Activated CD4-positive, alpha-beta T cell treated with anti-CD3 and anti-CD28 coated beads for 4 hours (primary cell): ENCODE measurements at regions not wholly inside any gene's neighbourhood (a gene's known extent, or its start where the extent isn't known, plus 50 kb on each side); places are given as distances from the start of the nearest gene placed in this dataset.
A peak's percentile ranks its signal among the peaks of the same experiment; 100 is the strongest.
"Not testable (repeated sequence)": the region's sequence is repeated elsewhere in the genome, so short reads cannot be mapped to it uniquely, and the experiment has no call there.

Source experiments
- DNase-seq, 2 donors: peaks; one replicate each; pipeline ENCODE4 v3.0.0-alpha.2; 2020

- no peak for DNase-seq
Observed at GRCh38 chr13:78133511-78133910, 214.9 kb upstream of the EDNRB start.

- no peak for DNase-seq
Observed at GRCh38 chr13:78131811-78132210, 213.2 kb upstream of the EDNRB start.

DNA sequence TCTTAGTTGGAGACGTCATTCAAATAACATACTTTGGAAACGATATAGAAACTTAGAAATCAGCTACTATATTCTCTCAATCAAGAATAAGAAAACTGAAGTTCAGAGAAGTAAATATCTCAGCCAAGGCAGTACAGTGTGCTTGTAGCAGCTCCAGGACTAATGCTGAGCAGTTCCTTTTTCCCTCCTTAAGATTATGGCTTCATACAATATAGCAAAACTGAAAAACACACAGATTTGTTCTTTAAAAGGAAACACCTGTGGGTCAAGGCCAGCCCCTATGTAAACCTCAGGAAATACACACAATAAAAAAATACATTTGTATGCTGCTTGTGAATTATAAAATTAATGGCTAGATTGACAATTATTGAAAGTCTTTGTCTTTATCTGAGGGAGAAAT, 212.7 kb upstream of the EDNRB start:
- DNase-seq = no peak

DNA sequence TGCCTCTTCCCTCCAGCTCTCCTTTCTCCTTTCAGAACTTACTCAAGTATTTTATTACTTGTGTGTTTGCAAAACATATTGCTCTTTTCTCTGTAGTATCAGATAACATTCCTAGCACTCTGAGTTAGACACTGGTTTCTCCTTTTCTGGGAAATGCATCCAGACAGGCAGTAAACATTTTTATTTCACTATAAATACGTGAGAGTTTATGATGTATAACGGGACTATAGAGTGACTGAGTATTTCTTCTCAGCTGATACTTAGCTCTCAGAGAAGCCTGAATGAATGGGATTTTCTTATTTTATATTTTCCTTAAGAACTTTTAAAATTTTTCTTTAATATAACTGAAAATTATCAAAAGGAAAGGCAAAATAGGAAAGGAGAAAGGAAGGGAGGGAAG, 211.2 kb upstream of the EDNRB start:
- no peak for DNase-seq

DNA sequence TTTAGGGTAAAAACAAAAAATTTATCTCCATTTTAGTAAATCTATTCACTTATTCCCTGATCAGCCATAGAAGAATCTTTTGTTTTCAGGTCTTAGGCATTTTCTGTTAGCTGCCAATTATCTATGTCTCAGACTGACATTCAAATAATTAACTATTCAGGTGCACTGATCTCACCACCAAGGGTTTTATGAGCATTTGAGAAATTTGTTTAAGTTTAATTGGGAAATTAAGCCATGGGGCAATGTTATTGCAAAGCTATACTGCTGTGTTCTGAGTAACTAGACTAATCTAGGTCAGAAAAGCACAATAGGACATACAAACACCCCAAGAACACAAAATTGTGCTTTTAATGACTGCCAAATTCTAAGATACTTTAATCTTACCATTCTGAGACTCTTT, 210.7 kb upstream of the EDNRB start:
- no peak for DNase-seq

- peak in 1 of 2 donors; percentile 6 for DNase-seq
Observed at GRCh38 chr13:78121459-78122348, 203.1 kb upstream of the EDNRB start.

DNA sequence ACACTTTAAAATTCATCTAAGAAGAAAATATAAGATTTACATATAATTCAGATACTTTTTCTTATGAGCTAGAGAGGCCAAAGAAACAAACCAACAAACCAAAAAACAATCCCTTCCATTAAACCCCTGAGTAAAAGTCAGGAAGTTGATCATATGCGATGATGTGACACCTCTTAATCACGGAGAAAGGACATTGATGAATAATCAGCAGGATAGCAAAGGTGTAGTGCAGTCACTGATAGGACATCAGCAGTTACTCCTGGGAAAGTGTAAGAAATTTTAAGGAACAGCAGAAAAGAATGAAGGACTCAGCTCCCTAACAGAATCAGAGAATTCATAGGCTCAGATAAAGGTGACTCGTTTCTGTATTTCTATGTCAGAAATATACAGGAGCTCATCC, 202.4 kb upstream of the EDNRB start:
- no peak for DNase-seq

DNA sequence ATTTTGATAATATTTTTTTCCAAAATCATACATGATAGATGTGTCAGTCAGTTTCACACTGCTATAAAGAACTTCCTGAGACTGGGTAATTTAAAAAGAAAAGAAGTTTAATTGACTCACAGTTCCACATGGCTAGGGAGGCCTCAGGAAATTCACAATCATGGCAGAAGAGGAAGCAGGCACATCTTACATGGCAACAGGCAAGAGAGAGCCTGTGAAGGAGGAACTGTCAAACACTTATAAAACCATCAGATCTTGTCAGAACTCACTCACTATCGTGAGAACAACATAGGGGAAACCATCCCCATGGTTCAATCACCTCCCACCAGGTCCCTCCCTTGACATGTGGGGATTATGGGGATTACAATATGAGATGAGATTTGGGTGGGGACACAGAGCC, 201.5 kb upstream of the EDNRB start:
- DNase-seq = not testable (repeated sequence)

DNA sequence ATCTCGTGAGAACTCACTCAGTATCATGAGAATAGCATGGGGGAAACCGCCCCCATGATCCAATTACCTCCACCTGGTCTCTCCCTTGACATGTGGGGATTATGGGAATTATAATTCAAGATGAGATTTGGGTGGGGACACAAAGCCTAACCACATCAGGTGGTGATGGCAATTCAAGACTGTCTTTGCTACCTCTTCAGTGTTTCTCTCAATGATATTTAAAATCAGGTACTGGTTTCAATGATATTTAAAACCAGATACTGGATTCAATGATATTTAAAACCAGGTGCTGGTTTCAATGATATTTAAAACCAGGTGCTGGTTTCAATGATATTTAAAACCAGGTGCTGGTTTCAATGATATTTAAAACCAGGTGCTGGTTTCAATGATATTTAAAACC, 198.4 kb upstream of the EDNRB start:
- not testable (repeated sequence) for DNase-seq

DNA sequence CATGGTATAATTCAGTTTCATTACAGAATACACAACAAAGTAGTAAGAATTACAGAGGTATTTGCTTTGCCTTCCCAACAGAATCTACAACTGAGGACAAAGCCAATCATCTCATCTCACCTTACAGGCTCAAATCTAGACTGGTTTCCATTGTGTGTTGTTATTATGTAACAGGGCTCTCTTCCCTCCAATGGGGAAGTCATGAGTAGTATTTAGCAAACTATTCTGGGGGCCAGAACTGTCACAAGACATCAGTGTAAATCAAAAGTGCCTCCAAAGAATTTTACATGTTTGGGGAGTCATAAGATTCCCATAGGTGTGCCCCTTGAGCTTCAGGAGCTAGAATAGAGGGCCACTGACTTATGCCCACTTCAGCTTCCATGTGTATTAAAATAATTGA, 187.0 kb upstream of the EDNRB start:
- DNase-seq = no peak

GRCh38 chr13:78103936-78104335, 185.3 kb upstream of the EDNRB start:
- no peak for DNase-seq

DNA sequence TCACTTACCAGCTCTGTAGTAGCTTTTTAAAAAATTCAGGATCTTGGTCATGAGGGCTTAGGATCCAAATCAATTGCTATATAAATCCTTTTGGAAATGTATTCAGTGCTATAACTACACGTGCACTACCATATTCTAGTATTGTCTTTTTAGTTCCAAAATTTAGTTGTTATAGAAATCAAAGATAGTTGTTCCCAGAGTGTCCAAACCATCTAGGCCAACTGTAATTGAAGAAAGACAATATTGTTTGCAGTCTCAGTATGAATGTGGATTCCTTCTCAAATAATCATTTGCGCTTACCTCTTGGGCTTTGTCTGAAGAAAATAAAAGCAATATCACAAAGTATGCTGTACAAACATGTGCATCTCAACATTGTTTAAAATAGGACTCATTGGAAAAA, 184.1 kb upstream of the EDNRB start:
- DNase-seq = no peak

DNA sequence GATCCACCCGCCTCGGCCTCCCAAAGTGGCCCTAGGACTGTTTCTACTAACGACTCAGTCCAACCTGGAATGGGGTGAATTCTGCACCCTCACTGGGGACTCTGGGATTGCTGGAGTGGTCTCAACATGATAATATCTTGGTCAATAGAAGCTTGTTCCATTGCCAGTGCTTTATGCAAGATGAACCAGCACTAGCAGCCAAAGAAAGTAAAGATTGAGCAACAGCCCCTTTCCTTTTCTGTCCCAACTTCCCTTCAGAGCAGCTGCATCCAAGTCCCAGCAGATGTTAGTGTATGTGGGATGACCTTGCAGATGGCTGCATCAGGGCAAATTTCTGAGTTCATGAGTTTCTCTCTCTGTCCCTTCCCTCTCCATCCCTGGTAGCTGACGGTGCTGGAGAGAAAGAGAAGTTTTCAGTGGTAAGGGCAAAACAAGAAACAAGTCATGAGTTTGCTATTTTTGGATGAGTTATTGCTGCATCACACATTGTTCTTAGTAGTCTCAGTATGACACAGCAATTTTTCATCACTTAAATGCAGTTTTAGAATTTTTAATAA, 183.6 kb upstream of the EDNRB start:
- DNase-seq = no peak

- DNase-seq = no peak
Observed at GRCh38 chr13:78100486-78100885, 181.9 kb upstream of the EDNRB start.

GRCh38 chr13:78098249-78098648, 179.6 kb upstream of the EDNRB start:
- no peak for DNase-seq

DNA sequence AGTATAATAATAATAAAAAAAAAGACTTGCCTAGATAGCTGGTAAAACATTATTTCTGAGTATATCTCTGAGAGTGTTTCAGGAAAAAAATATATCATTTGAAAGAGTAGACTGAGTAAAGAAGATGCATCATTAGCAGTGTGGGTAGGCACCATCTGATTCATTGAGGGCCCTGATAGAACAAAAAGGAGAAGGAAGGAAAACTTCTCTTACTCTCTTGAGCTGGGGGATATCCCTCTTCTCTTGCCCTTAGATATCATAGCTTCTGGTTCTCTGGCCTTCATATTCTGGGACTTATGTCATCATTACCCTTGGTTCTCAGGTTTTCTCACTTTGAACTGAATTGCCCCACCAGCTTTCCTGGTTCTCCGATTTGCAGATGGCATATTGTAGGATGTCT, 177.6 kb upstream of the EDNRB start:
- no peak for DNase-seq

- DNase-seq = no peak
Observed at GRCh38 chr13:78087966-78088678, 169.5 kb upstream of the EDNRB start.

- DNase-seq = no peak
Observed at GRCh38 chr13:78085434-78086225, 167.0 kb upstream of the EDNRB start.

- no peak for DNase-seq
Observed at GRCh38 chr13:78084401-78084800, 165.8 kb upstream of the EDNRB start.

- DNase-seq = no peak
Observed at GRCh38 chr13:78078168-78078567, 159.5 kb upstream of the EDNRB start.

GRCh38 chr13:78067290-78067689, 148.7 kb upstream of the EDNRB start:
- no peak for DNase-seq

- no peak for DNase-seq
Observed at GRCh38 chr13:78065141-78065540, 146.5 kb upstream of the EDNRB start.

DNA sequence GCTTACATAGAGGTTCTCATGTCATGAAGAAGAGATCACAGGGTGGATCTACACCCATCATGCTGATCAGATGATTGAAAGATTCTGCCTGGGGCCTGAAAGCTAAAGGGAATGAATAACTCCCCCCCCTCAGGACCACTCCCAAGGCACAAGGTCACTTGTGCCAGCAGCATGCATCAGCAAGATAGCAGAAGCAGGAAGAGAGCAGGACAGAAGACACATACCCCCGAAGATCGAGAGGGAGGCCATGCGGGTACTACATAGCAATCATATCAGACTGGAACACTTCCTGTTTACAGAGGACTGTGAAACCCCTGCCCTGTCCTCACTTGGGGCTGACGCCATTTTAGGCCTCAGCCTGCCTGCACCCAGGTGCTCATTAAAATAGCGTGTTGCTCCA, 143.2 kb upstream of the EDNRB start:
- DNase-seq = no peak
